ENCODE measurements at regions not wholly inside any gene's neighbourhood (a gene's known extent, or its start where the extent isn't known, plus 50 kb on each side); places are given as distances from the start of the nearest gene placed in this dataset.

DNA sequence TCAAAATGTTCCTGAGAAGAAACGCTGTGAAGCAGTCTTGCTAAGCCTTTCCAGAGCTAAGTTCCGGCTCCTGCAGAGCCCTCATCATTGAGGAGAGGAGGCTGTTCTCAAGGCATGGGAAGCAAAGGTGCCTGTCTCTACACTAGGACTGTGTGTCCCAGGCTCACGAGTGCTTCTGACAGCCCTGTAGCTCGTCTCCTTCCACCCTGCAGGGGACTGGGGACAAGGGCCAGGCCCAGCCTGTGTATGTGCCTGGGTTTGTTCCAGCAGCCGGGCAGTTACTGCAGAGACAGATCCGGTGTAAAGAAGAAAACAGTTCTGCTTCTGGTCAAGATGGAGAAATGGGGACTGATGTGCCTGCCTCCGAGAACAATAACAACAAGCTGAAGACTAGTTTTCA, 156.0 kb downstream of the ENGASE start:
- no peak for TF ChIP-seq TEAD4 (IDR thresholded peaks at IDR 0.05)
- no peak for TF ChIP-seq EGR1 (IDR thresholded peaks at IDR 0.05)
- TF ChIP-seq ZBTB7A (IDR thresholded peaks at IDR 0.05; ENCODE audit: low read depth), result no peak
- no peak for TF ChIP-seq EP300 (IDR thresholded peaks at IDR 0.05; ENCODE audit: borderline replicate concordance)
- no peak for TF ChIP-seq CEBPB (IDR thresholded peaks at IDR 0.05)
- TF ChIP-seq, protein P1, sequence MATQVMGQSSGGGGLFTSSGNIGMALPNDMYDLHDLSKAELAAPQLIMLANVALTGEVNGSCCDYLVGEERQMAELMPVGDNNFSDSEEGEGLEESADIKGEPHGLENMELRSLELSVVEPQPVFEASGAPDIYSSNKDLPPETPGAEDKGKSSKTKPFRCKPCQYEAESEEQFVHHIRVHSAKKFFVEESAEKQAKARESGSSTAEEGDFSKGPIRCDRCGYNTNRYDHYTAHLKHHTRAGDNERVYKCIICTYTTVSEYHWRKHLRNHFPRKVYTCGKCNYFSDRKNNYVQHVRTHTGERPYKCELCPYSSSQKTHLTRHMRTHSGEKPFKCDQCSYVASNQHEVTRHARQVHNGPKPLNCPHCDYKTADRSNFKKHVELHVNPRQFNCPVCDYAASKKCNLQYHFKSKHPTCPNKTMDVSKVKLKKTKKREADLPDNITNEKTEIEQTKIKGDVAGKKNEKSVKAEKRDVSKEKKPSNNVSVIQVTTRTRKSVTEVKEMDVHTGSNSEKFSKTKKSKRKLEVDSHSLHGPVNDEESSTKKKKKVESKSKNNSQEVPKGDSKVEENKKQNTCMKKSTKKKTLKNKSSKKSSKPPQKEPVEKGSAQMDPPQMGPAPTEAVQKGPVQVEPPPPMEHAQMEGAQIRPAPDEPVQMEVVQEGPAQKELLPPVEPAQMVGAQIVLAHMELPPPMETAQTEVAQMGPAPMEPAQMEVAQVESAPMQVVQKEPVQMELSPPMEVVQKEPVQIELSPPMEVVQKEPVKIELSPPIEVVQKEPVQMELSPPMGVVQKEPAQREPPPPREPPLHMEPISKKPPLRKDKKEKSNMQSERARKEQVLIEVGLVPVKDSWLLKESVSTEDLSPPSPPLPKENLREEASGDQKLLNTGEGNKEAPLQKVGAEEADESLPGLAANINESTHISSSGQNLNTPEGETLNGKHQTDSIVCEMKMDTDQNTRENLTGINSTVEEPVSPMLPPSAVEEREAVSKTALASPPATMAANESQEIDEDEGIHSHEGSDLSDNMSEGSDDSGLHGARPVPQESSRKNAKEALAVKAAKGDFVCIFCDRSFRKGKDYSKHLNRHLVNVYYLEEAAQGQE (IDR thresholded peaks at IDR 0.05; ENCODE audit: low read depth), result no peak
- no peak for TF ChIP-seq CREB1 (IDR thresholded peaks at IDR 0.05; ENCODE audit: low read depth)
- no peak for TF ChIP-seq YY1 (IDR thresholded peaks at IDR 0.05; ENCODE audit: low read depth)
- TF ChIP-seq RAD21 (IDR thresholded peaks at IDR 0.05; ENCODE audit: low read depth), result no peak
- TF ChIP-seq, protein P2, sequence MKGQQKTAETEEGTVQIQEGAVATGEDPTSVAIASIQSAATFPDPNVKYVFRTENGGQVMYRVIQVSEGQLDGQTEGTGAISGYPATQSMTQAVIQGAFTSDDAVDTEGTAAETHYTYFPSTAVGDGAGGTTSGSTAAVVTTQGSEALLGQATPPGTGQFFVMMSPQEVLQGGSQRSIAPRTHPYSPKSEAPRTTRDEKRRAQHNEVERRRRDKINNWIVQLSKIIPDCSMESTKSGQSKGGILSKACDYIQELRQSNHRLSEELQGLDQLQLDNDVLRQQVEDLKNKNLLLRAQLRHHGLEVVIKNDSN (IDR thresholded peaks at IDR 0.05), result no peak
